GM12872 (cell line): ENCODE measurements at regions not wholly inside any gene's neighbourhood (a gene's known extent, or its start where the extent isn't known, plus 50 kb on each side); places are given as distances from the start of the nearest gene placed in this dataset.

Source experiments
- TF ChIP-seq, protein P1 (sequence below): IDR thresholded peaks from 3 replicates; pipeline ENCODE4 v1.5.1; 2011; ENCODE audit warnings: low read depth, mild to moderate bottlenecking, low read length, moderate library complexity; ENCODE audit not compliant: insufficient read depth

DNA sequence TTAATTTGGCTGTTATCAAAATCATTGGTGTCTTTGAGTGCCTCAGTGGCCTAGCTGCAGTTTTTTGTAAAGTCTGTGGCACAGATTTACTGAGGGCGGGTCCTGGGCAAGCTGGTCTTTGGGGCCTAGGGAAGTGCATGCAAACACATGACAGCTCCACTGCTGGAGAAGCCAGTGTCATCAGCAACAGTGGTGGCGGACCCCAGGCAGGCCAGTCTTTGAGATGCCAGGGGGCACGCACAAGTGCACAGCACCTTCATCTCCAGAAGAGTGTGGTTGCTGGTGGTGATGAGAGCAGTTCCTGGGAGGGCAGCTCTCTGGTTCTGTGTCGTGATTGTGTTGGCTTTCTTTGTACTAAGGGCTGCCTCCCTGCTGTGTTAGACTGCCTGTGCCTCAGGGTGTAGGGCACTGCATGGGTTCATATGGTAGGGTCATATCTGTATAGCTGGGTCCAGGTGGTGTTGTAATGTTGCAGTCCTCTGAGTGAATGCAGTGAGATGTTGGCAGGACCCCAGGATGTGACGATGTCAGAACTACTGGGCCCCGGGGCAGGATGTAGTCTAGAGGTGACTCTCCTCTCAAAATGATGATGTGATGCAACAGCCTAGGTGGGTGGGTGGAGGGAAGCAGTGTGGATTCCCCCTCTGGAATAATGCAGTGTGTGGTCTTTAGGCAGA, 646.7 kb upstream of the CDH2 start:
- TF ChIP-seq, protein P1, sequence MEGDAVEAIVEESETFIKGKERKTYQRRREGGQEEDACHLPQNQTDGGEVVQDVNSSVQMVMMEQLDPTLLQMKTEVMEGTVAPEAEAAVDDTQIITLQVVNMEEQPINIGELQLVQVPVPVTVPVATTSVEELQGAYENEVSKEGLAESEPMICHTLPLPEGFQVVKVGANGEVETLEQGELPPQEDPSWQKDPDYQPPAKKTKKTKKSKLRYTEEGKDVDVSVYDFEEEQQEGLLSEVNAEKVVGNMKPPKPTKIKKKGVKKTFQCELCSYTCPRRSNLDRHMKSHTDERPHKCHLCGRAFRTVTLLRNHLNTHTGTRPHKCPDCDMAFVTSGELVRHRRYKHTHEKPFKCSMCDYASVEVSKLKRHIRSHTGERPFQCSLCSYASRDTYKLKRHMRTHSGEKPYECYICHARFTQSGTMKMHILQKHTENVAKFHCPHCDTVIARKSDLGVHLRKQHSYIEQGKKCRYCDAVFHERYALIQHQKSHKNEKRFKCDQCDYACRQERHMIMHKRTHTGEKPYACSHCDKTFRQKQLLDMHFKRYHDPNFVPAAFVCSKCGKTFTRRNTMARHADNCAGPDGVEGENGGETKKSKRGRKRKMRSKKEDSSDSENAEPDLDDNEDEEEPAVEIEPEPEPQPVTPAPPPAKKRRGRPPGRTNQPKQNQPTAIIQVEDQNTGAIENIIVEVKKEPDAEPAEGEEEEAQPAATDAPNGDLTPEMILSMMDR = no peak

DNA sequence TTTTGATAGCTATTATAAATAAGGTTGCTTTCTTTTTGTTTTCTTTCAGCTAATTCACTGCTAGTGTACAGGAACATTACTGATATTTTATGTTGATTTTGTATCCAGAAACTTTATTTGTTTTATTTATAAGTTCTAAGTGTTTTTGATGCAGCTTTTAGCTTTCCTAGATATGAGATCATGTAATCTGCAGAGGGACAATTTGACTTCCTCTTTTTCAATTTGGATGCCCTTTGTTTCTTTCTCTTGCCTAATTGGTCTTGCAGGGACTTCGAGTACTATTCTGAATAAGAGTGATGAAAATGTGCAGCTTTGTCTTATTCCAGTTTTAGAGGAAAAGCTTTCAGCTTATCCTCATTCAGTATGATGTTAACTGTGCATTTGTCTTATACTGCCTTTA, 643.4 kb upstream of the CDH2 start:
- TF ChIP-seq, protein P1 = no peak

DNA sequence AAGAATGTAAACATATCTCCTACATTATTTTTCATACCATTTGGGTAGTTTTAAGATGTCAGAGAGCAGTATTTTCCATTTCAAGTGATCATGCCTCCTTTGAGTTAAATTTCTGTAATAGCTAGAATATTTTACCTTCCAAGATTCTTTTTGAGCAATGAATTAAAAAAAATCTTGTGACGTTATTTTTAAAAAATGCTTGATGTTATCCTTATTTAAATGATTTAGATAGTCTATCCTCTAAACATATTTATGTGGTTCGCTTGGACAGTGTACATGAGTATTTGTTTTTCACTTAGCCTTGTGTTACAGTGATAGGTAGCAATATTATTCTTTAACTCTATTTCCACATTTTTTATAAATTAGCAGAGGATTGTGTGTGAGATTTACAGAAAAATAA, 639.2 kb upstream of the CDH2 start:
- TF ChIP-seq, protein P1 = no peak

DNA sequence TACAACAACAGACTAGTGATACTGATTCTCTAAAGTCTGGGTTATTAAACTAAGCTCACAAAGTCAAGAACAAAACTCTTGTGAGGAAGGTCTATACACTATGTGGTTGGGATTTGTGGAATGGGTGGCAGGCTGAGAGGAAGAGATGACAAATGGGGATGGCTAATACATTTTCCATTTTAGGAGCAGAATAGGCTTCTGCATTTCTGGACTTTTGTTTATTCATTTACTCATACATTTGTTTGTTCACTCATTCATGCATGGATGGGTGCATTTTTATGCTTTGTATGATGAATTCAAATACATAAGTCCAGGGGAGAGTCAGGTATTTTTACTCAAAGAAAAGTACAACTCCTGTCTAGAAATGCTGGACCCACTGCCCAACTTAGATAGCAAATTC, 637.4 kb upstream of the CDH2 start:
- TF ChIP-seq, protein P1 = no peak

DNA sequence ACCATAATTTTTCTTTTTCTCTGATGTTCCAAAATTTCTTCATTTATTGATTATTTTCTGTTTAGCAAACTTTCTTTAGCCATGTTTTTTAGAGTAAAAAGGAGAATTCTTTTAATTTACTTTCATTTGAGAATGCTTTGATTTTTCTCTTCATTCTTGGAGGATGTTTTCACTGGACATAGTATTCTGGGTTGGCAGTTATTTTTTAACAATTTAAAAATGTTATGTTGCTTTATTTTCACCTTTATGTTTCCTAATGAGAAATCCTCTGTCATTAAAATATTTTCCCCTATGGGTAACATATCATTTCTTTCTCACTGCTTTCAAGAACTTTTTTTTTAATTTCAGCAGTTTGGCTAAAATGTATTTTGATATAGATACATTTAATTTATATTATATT, 631.4 kb upstream of the CDH2 start:
- TF ChIP-seq, protein P1 = no peak

DNA sequence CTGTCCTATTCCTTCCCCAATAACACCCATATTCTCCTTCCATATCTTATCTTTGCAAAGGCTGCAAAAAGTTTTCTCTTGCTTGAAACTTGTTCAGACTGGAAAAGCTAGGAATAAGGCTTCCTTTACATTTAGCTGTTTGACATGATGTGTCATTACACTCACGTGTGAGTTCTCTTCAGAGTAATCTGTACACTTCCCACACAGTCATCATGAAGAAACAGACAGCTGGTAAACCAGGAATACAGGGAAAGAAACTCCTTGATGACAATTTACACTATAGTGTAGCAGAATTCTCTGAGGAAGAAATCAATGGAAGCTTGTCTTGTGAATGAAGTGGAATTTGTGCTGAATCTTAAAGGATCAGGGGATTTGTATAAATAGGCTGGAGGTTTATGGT, 628.6 kb upstream of the CDH2 start:
- TF ChIP-seq, protein P1 = no peak

DNA sequence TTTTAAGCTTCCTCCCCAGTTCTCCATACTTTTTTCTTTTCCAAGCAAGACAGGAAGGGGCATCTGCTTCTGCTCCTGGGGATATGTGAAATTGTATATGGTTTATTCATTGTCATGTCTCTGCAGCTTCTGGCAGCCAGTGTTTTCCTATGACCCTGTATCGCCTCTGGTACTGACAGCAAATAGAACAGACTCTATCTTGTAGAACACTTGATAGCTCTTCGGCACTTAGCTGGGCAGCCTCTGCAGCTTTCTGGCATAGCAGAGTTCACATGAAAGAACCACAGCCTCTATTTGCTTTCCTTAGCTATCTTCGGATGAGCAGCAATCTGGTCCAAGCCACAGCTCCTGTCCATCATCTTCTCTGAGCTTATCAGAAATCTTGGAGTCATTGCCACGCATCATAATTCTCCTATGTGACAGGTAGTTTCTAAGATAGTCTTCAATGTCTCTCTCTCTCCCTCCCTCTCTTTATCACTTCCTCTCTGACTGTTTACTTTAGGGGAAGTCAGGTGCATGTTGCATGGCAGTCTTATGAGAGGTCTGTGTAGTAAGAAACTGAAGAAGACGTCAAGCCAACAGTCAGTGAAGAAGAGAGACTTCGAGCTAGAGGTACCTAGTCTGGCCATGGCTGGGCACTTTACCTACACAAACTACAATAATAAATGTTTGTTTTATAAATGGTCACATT, 627.7 kb upstream of the CDH2 start:
- TF ChIP-seq, protein P1 = no peak
